OCI-LY3 (cell line): ENCODE measurements at regions not wholly inside any gene's neighbourhood (a gene's known extent, or its start where the extent isn't known, plus 50 kb on each side); places are given as distances from the start of the nearest gene placed in this dataset.

Source experiments
- CTCF ChIP-seq: fragments of 200-600, 300-600 bp; sonication (generic); IDR thresholded peaks from 2 replicates; pipeline ENCODE4 v1.5.1; 2014; ENCODE audit warnings: antibody characterized with exemption, low read length, low read depth
- EZH2phosphoT487 ChIP-seq: fragments of 200-600 bp; shearing (Covaris generic); IDR thresholded peaks from 2 replicates; pipeline ENCODE4 v1.6.1; 2018; ENCODE audit warnings: antibody characterized with exemption, mixed run types, low read depth

DNA sequence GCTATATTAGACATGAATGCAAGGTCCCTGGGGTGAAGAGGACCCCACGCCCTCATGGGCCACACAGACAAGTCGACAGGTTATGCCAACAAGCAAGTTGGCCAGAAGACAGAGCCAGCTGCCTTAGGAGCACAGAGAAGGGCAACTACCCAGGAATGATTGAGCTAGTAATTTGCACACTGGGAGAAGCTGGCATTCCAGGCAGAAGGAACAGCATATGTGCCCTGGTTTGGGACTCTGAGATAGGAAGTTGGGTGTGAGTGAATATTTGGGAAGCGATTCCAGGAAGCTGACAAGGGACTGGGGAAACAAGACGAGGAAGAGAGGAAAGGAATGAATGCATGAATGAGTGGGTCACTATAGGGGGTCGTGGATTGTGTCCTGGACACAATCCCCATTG lies 203.7 kb upstream of the CDH5 start:
- TF ChIP-seq EZH2phosphoT487, result no peak
- TF ChIP-seq CTCF, result no peak
